ENCODE measurements at regions not wholly inside any gene's neighbourhood (a gene's known extent, or its start where the extent isn't known, plus 50 kb on each side); places are given as distances from the start of the nearest gene placed in this dataset.

- no peak for DNase-seq
Measured at GRCh38 chr9:120292606-120293005, 287.4 kb downstream of the CDK5RAP2 start.

GRCh38 chr9:120291050-120291449 is 288.9 kb downstream of the CDK5RAP2 start:
- no peak for DNase-seq

- DNase-seq, result no peak
Measured at GRCh38 chr9:120289990-120290975, 289.7 kb downstream of the CDK5RAP2 start.

- DNase-seq, result no peak
Measured at GRCh38 chr9:120289098-120289497, 290.9 kb downstream of the CDK5RAP2 start.

DNA sequence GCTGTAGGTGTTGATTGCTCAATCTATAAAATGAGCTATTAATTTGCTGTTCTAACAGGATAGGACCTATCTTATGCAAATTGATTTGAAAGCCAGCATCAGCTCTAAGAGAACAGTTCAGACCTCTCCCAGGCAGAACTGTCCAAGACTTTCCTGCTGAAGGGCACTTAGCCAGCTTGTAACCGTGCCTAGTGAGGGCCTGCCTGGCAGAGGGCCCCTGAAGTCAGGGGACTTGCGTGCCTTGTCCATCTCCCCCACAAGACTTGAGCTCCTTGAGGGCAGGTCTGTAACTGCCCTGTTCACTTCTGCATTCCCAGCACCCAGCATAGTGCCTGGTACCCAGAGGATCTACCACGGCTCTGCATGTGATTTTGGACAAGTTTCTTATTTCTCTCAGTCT is 293.4 kb downstream of the CDK5RAP2 start:
- no peak for DNase-seq

- peak; percentile 8 for DNase-seq
Measured at GRCh38 chr9:120284821-120285220, 295.1 kb downstream of the CDK5RAP2 start.

GRCh38 chr9:120281665-120282064 is 298.3 kb downstream of the CDK5RAP2 start:
- no peak for DNase-seq

DNA sequence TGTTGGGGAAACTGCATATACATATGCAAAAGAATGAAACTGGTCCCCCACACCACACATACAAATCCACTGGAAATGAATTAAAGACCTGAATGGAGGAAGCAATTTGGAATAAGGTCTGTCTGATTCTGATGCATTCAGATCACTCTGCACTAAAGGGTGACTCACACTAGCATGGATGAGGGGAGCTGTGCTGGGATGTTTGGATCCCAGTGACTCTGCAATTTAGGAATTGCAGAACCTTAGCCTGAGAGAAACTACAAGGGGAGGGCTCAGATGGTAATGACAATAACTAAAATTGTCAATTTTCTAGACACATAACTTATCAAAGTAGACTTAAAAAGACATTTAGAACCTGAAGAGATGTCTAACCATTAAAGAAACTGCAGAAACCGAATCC is 312.0 kb downstream of the CDK5RAP2 start:
- DNase-seq, result no peak

GRCh38 chr9:120265791-120266190 is 314.2 kb downstream of the CDK5RAP2 start:
- DNase-seq, result no peak

GRCh38 chr9:120264528-120264927 is 315.4 kb downstream of the CDK5RAP2 start:
- DNase-seq, result no peak

- DNase-seq, result no peak
Measured at GRCh38 chr9:120263836-120264235, 316.1 kb downstream of the CDK5RAP2 start.

DNA sequence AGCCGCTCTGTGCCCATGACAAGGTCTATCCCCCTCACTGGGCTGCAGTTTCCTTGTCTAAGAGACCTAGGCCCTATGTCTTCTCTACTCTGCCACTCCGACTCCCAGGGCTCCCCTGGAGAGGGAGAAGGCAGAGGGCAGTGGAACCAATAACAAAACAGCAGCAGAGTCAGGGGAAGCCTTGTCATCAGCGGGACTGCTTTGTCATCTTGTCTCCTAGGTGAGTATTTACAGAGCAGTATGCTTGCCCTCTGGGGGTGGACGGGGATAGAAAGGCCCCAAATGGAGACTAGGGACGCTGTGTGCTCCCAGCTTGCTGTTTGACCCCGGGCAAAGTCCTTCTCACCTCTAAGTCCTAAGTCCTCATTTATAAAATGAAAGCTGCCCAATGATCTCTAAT is 318.5 kb downstream of the CDK5RAP2 start:
- no peak for DNase-seq

DNA sequence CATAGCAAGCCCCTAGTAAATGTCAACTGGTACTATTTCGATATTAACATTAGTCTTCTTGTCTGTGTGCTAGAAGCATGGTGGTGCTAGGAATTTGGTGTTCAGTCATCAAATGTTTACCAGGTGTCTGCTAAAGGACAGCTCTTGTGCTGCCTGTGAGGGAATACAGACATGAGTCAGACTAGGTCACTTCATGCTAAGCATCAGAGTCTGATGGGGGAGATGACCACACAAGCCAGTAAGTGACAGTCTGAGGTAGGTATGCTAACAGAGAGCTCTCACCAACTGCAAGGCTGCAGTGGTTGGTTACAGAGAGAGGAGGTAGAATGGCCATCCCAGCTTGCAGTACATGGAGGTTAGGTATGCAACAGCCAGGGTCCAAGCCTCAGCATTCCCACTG is 320.9 kb downstream of the CDK5RAP2 start:
- no peak for DNase-seq

- no peak for DNase-seq
Measured at GRCh38 chr9:120258096-120258495, 321.9 kb downstream of the CDK5RAP2 start.

DNA sequence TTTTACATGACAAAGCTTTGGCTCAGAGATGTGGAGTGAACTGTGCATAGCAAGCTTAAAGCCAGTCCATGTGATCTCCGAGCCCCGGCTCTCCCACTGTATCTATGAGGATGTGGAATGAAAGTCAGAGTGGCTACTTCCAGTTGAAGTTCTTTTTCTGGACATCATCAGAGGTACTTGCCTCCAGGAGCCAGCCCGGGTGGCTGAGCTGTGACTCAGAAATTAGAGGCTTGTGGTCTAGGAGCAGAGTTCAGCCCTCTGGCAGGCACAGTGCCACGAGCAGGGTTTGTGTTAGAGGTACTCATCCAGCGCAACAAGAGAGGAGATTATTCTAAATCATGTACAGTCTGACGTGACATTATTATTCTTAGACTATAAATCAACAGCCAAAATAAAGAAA is 322.5 kb downstream of the CDK5RAP2 start:
- no peak for DNase-seq

DNA sequence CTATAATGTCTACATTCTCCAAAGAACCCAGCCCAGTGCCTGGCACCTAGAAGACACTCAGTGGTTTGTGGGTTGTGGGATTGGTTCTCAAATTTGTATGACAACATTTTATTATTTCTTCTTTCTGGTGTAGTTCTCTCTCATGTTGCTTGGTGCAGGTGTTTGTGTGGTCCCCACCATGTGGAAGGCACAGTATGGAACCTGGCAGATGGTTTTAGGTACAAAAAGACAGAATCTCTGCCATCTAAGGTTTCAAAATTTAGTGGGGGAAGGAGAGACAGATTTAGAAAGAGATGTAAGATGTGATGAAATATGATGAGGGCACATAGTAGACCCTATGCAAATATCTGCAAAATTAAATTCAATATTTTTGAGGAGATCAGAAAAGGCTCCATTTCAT is 323.8 kb downstream of the CDK5RAP2 start:
- no peak for DNase-seq

DNA sequence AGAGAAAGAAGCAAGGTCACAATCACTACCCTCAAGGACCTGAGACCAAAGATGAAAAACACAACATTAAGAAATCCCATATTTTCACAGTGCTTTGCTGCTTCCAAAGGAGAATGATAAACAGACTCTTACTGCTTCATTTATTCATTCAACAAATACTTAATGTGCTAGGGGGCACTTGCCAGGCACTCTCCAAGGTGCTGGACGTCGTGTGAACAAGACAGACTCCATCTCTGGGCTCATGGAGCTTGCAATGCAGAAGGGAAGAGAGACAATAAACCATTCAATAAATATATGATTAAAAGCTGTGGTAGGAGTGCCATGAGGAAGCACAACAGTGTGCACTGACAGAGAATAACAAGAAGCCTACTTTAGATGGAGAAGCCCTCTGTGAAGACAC is 327.7 kb downstream of the CDK5RAP2 start:
- no peak for DNase-seq

GRCh38 chr9:120242116-120242811 is 337.7 kb downstream of the CDK5RAP2 start:
- no peak for DNase-seq

- no peak for DNase-seq
Measured at GRCh38 chr9:120236596-120236995, 343.4 kb downstream of the CDK5RAP2 start.

DNA sequence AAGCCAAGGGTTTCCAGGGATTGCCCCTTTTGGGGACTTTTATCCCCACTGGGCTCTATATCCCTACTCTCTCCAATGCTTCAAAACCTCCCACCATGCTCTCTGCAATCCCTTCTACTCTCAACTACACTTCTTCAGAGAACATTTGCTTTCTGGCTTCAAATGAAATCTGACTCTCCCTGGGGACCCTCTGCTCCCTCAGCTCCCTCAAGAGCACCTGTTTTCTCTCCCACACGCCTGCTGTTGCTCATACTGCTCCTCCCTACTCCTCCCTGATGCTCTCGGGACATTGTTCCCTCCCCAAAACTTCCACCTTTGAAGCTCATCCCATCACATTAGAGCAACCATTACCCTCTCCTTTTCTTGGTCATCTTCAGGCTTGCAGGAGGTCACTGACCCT is 344.9 kb downstream of the CDK5RAP2 start:
- DNase-seq, result no peak

GRCh38 chr9:120230227-120230626 is 349.7 kb downstream of the CDK5RAP2 start:
- DNase-seq, result no peak

GRCh38 chr9:120221844-120222243 is 358.1 kb downstream of the CDK5RAP2 start:
- DNase-seq, result no peak

GRCh38 chr9:120214332-120214731 is 365.6 kb downstream of the CDK5RAP2 start:
- DNase-seq, result peak; percentile 75

Measured in renal pelvis (tissue), 1 donor.